ENCODE measurements at regions not wholly inside any gene's neighbourhood (a gene's known extent, or its start where the extent isn't known, plus 50 kb on each side); places are given as distances from the start of the nearest gene placed in this dataset.

GRCh38 chr1:56385314-56385713 lies 194.0 kb downstream of the PLPP3 start:
- no peak for TF ChIP-seq ARHGAP35 (CRISPR knock-in tag; IDR thresholded peaks at IDR 0.05; ENCODE audit: borderline replicate concordance)
- no peak for TF ChIP-seq ZNF570 (CRISPR knock-in tag; IDR thresholded peaks at IDR 0.05; ENCODE audit: borderline replicate concordance)
- TF ChIP-seq, protein P1, sequence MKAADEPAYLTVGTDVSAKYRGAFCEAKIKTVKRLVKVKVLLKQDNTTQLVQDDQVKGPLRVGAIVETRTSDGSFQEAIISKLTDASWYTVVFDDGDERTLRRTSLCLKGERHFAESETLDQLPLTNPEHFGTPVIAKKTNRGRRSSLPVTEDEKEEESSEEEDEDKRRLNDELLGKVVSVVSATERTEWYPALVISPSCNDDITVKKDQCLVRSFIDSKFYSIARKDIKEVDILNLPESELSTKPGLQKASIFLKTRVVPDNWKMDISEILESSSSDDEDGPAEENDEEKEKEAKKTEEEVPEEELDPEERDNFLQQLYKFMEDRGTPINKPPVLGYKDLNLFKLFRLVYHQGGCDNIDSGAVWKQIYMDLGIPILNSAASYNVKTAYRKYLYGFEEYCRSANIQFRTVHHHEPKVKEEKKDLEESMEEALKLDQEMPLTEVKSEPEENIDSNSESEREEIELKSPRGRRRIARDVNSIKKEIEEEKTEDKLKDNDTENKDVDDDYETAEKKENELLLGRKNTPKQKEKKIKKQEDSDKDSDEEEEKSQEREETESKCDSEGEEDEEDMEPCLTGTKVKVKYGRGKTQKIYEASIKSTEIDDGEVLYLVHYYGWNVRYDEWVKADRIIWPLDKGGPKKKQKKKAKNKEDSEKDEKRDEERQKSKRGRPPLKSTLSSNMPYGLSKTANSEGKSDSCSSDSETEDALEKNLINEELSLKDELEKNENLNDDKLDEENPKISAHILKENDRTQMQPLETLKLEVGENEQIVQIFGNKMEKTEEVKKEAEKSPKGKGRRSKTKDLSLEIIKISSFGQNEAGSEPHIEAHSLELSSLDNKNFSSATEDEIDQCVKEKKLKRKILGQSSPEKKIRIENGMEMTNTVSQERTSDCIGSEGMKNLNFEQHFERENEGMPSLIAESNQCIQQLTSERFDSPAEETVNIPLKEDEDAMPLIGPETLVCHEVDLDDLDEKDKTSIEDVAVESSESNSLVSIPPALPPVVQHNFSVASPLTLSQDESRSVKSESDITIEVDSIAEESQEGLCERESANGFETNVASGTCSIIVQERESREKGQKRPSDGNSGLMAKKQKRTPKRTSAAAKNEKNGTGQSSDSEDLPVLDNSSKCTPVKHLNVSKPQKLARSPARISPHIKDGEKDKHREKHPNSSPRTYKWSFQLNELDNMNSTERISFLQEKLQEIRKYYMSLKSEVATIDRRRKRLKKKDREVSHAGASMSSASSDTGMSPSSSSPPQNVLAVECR (CRISPR knock-in tag; IDR thresholded peaks at IDR 0.05; ENCODE audit: borderline replicate concordance): no peak
- no peak for TF ChIP-seq NFE2L1 (CRISPR knock-in tag; IDR thresholded peaks at IDR 0.05; ENCODE audit: borderline replicate concordance)
- TF ChIP-seq MXI1 (IDR thresholded peaks at IDR 0.05; ENCODE audit: borderline replicate concordance, low read depth, low read length): no peak
- TF ChIP-seq, protein P2, sequence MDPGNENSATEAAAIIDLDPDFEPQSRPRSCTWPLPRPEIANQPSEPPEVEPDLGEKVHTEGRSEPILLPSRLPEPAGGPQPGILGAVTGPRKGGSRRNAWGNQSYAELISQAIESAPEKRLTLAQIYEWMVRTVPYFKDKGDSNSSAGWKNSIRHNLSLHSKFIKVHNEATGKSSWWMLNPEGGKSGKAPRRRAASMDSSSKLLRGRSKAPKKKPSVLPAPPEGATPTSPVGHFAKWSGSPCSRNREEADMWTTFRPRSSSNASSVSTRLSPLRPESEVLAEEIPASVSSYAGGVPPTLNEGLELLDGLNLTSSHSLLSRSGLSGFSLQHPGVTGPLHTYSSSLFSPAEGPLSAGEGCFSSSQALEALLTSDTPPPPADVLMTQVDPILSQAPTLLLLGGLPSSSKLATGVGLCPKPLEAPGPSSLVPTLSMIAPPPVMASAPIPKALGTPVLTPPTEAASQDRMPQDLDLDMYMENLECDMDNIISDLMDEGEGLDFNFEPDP (CRISPR knock-in tag; conservative IDR thresholded peaks at IDR 0.05): no peak
- no peak for TF ChIP-seq ZNF484 (CRISPR knock-in tag; IDR thresholded peaks at IDR 0.05; ENCODE audit: borderline replicate concordance, low read depth)
- no peak for TF ChIP-seq MIXL1 (CRISPR knock-in tag; IDR thresholded peaks at IDR 0.05)
- no peak for TF ChIP-seq ZNF670 (CRISPR knock-in tag; IDR thresholded peaks at IDR 0.05; ENCODE audit: borderline replicate concordance)
- TF ChIP-seq SETDB1 (CRISPR knock-in tag; IDR thresholded peaks at IDR 0.05; ENCODE audit: borderline replicate concordance): no peak
- no peak for TF ChIP-seq NFKBIZ (CRISPR knock-in tag; IDR thresholded peaks at IDR 0.05)
- TF ChIP-seq ARNT2 (CRISPR knock-in tag; IDR thresholded peaks at IDR 0.05; ENCODE audit: low read depth): no peak
- TF ChIP-seq ZNF605 (CRISPR knock-in tag; IDR thresholded peaks at IDR 0.05): no peak
- no peak for TF ChIP-seq ZBTB20 (CRISPR knock-in tag; IDR thresholded peaks at IDR 0.05; ENCODE audit: borderline replicate concordance, low read depth)
- no peak overlapping the region for H3K4me2 ChIP-seq (ENCODE audit: low read depth, low read length)
- ATAC-seq: no peak
- no peak overlapping the region for H3K27ac ChIP-seq (ENCODE audit: extremely low read length, insufficient read depth, low read length)
- no peak overlapping the region for H3K9ac ChIP-seq (ENCODE audit: insufficient read depth, low read depth, low read length)
- no peak for DNase-seq (ENCODE audit: low spot score)
- in situ Hi-C loops (cut with HindIII; ENCODE audit: extremely low pct_ligation_motif_present, low pct_unique_long_range_greater_than_20kb) (no loop called here), intact Hi-C loops (cut with micrococcal nuclease; ENCODE audit: unreplicated experiment) (no loop called here)
- no peak overlapping the region for H2AFZ ChIP-seq (ENCODE audit: low read length)
- no peaks in the 10 kb centered on the region for H3K9me3 ChIP-seq (ENCODE audit: low read length)
- ChIA-PET CTCF (ENCODE audit: low intra/inter-chr PET ratio, low total read pairs) (no interaction called here), POLR2A (no interaction called here)
- H3K36me3 ChIP-seq (replicated peaks in 1 of 2; ENCODE audit: control insufficient read depth in 1 of 2, insufficient read depth in 2 of 2, low read length in 2 of 2): no peaks in the 10 kb centered on the region
- no TSS peak for BruUV-seq (replicated peaks)
- no peak overlapping the region for H3K4me3 ChIP-seq (replicated peaks in 1 of 3; ENCODE audit: insufficient read depth in 1 of 3, low read depth in 2 of 3, low read length in 3 of 3)
- no peaks in the 10 kb centered on the region for H3K27me3 ChIP-seq (ENCODE audit: control insufficient read depth in 1 of 2, insufficient read depth in 2 of 2, low read length in 2 of 2)
- FAIRE-seq: no peak
- H4K20me1 ChIP-seq (ENCODE audit: insufficient read depth, low read length): no peaks in the 10 kb centered on the region
- 76% methylated on average over 1 of the region's 1 CpG for WGBS (ENCODE audit: low lambda C conversion rate)
- peaks cover 14% of the 10 kb centered on the region for H3K4me1 ChIP-seq (ENCODE audit: insufficient read depth, low read length)
- H3K79me2 ChIP-seq (ENCODE audit: insufficient read depth, low read length): no peaks in the 10 kb centered on the region
